ENCODE measurements at regions not wholly inside any gene's neighbourhood (a gene's known extent, or its start where the extent isn't known, plus 50 kb on each side); places are given as distances from the start of the nearest gene placed in this dataset.

DNA sequence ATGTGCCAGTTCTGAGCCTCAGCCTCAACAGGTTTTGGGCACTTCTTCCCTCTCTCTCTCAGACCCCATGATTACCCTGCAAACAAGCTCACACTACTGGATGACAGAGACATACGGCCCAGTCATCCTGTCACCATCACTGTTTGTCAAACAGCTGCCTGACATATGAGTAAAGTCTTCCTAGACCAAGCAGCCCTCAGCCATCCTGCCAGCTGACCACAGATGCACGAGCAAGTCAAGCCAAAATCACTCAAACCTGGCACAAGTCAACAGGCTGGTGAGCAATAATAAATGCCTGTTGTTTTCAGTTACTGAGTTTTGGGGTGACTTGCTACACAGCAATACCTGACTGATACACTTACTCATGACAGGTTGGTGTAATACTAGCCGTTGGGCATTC, 75.5 kb upstream of the KLF7 start:
- H3K27ac ChIP-seq (ENCODE audit: low read depth in 1 of 2, low read length in 2 of 2) = no peak overlapping the region
- TF ChIP-seq FOXA1 (IDR thresholded peaks at IDR 0.05) (no peak), RXRA (IDR thresholded peaks at IDR 0.05) (no peak), TAF1 (conservative IDR thresholded peaks at IDR 0.05) (no peak), SP1 (IDR thresholded peaks at IDR 0.05) (no peak), HNF4A (conservative IDR thresholded peaks at IDR 0.05) (no peak), FOXA2 (IDR thresholded peaks at IDR 0.05) (no peak)
- TF ChIP-seq, protein P1, sequence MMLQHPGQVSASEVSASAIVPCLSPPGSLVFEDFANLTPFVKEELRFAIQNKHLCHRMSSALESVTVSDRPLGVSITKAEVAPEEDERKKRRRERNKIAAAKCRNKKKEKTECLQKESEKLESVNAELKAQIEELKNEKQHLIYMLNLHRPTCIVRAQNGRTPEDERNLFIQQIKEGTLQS (IDR thresholded peaks at IDR 0.05) = no peak
- TF ChIP-seq, protein P2, sequence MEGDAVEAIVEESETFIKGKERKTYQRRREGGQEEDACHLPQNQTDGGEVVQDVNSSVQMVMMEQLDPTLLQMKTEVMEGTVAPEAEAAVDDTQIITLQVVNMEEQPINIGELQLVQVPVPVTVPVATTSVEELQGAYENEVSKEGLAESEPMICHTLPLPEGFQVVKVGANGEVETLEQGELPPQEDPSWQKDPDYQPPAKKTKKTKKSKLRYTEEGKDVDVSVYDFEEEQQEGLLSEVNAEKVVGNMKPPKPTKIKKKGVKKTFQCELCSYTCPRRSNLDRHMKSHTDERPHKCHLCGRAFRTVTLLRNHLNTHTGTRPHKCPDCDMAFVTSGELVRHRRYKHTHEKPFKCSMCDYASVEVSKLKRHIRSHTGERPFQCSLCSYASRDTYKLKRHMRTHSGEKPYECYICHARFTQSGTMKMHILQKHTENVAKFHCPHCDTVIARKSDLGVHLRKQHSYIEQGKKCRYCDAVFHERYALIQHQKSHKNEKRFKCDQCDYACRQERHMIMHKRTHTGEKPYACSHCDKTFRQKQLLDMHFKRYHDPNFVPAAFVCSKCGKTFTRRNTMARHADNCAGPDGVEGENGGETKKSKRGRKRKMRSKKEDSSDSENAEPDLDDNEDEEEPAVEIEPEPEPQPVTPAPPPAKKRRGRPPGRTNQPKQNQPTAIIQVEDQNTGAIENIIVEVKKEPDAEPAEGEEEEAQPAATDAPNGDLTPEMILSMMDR (IDR thresholded peaks at IDR 0.05; ENCODE audit: low read depth, low read length, missing input control) = no peak
- H3K9me3 ChIP-seq (ENCODE audit: control insufficient read depth in 4 of 4, low read length in 3 of 4) = no peaks in the 10 kb centered on the region
- WGBS = 86% methylated on average over 3 of the region's 3 CpGs
- no peaks in the 10 kb centered on the region for H3K27me3 ChIP-seq (ENCODE audit: control insufficient read depth in 4 of 4, insufficient read depth in 4 of 4, low read length in 3 of 4)
- no peak overlapping the region for H3K9ac ChIP-seq (ENCODE audit: low read depth in 1 of 2, low read length in 2 of 2)
- H3K36me3 ChIP-seq (ENCODE audit: control insufficient read depth in 4 of 4, insufficient read depth in 3 of 4, low read depth in 1 of 4, low read length in 3 of 4) = no peaks in the 10 kb centered on the region
- H3K4me3 ChIP-seq (ENCODE audit: low read depth in 1 of 3, low read length in 3 of 3) = no peak overlapping the region
- DNase-seq (ENCODE audit: low spot score) = no peak
- H3K4me1 ChIP-seq (ENCODE audit: control insufficient read depth in 4 of 4, insufficient read depth in 4 of 4, low read length in 3 of 4) = no peaks in the 10 kb centered on the region

DNA sequence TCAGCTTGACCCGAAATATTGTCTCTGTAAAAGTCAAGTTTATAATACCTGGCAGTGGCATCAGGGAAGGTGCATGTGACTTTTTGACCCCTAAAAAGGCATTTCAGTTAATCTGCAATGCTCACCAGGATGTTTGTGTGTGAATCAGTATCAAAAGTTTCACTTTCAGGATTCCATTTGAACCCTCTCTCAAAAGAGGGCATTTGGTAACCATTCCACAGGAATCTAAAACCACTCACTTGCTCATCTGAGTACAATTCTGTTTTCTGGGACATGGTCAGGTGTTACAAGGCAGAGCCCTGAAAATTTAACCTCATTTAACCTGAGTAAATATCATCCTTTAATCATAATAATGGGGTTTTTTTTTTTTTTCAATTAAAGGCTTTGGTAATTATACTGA, 77.9 kb upstream of the KLF7 start:
- Histone ChIP-seq H3K27me3 (ENCODE audit: control insufficient read depth in 4 of 4, insufficient read depth in 4 of 4, low read length in 3 of 4) (no peaks in the 10 kb centered on the region), H3K27ac (ENCODE audit: low read depth in 1 of 2, low read length in 2 of 2) (no peak overlapping the region), H3K36me3 (ENCODE audit: control insufficient read depth in 4 of 4, insufficient read depth in 3 of 4, low read depth in 1 of 4, low read length in 3 of 4) (no peaks in the 10 kb centered on the region), H3K4me3 (ENCODE audit: low read depth in 1 of 3, low read length in 3 of 3) (no peak overlapping the region), H3K9me3 (ENCODE audit: control insufficient read depth in 4 of 4, low read length in 3 of 4) (no peaks in the 10 kb centered on the region), H3K9ac (ENCODE audit: low read depth in 1 of 2, low read length in 2 of 2) (no peak overlapping the region), H3K4me1 (ENCODE audit: control insufficient read depth in 4 of 4, insufficient read depth in 4 of 4, low read length in 3 of 4) (no peaks in the 10 kb centered on the region)
- 94% methylated on average over 1 of the region's 1 CpG for WGBS
- DNase-seq (ENCODE audit: low spot score) = no peak
- TF ChIP-seq HNF4G (IDR thresholded peaks at IDR 0.05) (no peak), GABPA (IDR thresholded peaks at IDR 0.05 in 1 of 2, conservative IDR thresholded peaks at IDR 0.05 in 1 of 2) (no peak)

DNA sequence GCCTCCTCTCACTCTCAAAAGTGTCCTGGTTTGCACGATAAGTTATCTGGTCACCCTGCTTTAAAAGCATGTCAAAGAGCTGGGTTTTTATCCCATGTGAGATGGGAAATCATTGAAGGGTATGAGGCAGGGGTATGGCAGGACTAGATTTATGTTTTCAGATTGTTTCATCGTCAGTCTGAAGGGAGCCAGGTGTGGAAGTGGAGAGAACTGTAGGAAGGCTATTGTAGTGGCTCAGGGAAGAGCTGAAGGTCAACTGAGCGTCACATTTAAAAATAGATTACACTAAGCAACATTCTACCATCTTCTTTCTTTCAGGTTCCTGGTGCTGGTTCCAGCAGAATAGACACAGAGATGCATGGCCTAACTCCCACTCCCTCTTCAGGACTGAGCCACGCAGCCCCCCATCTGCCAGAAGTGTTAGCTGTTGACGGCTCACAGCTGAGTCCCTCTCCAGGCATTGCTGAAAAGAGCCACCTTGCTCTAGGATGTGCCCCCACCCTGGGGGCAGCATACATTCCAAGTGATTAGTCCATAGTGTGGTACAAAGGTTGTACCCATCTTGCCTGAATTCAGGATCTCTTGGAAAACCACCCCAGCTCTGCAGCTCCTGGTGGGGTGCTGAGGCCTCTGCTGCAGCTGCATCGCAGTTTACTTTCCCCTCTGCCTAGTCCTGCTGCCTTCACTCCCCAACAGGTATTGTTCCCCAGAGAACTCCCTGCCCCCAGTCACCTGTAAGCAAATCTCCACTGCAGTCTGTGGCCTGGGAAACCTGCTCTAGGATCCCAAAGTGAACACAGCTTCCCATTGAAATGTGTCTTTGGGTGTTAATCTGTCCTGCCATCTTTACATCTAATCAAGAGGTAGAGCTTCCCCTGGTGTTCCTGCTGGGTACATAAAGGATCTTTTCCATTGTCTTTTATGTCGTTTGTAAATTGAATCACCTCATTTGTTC, 79.5 kb upstream of the KLF7 start:
- H3K27ac ChIP-seq (ENCODE audit: low read depth in 1 of 2, low read length in 2 of 2) = no peak overlapping the region
- no peak overlapping the region for H3K9ac ChIP-seq (ENCODE audit: low read depth in 1 of 2, low read length in 2 of 2)
- no peak for DNase-seq (ENCODE audit: low spot score)
- H3K36me3 ChIP-seq (ENCODE audit: control insufficient read depth in 4 of 4, insufficient read depth in 3 of 4, low read depth in 1 of 4, low read length in 3 of 4) = no peaks in the 10 kb centered on the region
- no peaks in the 10 kb centered on the region for H3K27me3 ChIP-seq (ENCODE audit: control insufficient read depth in 4 of 4, insufficient read depth in 4 of 4, low read length in 3 of 4)
- H3K4me3 ChIP-seq (ENCODE audit: low read depth in 1 of 3, low read length in 3 of 3) = no peak overlapping the region
- TF ChIP-seq, protein P2 (IDR thresholded peaks at IDR 0.05; ENCODE audit: low read depth, low read length, missing input control) = no peak
- TF ChIP-seq JUND (IDR thresholded peaks at IDR 0.05) = no peak
- TF ChIP-seq, protein P3, sequence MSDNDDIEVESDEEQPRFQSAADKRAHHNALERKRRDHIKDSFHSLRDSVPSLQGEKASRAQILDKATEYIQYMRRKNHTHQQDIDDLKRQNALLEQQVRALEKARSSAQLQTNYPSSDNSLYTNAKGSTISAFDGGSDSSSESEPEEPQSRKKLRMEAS (IDR thresholded peaks at IDR 0.05) = no peak
- TF ChIP-seq, protein P1 (IDR thresholded peaks at IDR 0.05) = no peak
- no peak for TF ChIP-seq NR2F2 (IDR thresholded peaks at IDR 0.05)
- TF ChIP-seq HNF4A (conservative IDR thresholded peaks at IDR 0.05) = no peak
- no peak for TF ChIP-seq FOXA1 (IDR thresholded peaks at IDR 0.05)
- no peaks in the 10 kb centered on the region for H3K9me3 ChIP-seq (ENCODE audit: control insufficient read depth in 4 of 4, low read length in 3 of 4)
- WGBS = 83% methylated on average over 7 of the region's 7 CpGs
- no peaks in the 10 kb centered on the region for H3K4me1 ChIP-seq (ENCODE audit: control insufficient read depth in 4 of 4, insufficient read depth in 4 of 4, low read length in 3 of 4)

All from liver (tissue), 8 donors.